Mesendoderm (in vitro differentiated cells): ENCODE measurements at regions not wholly inside any gene's neighbourhood (a gene's known extent, or its start where the extent isn't known, plus 50 kb on each side); places are given as distances from the start of the nearest gene placed in this dataset.
A peak's percentile ranks its signal among the peaks of the same experiment; 100 is the strongest.

ENCODE experiments used
- DNase-seq: peaks from one replicate; pipeline ENCODE4 v3.0.0; 2013
- H2AK5ac ChIP-seq: 2 replicates; pipeline ENCODE4 v1.6.1; 2013; ENCODE audit warnings: low read length, inconsistent platforms
- H2BK120ac ChIP-seq: 2 replicates; pipeline ENCODE4 v1.6.1; 2013; ENCODE audit warnings: low read depth, mild to moderate bottlenecking, low read length, moderate library complexity, mixed read lengths
- H2BK15ac ChIP-seq: replicated peaks from 2 replicates; pipeline ENCODE4 v1.6.1; 2013; ENCODE audit warnings: low read depth, mild to moderate bottlenecking, moderate library complexity
- H2BK5ac ChIP-seq: 2 replicates; pipeline ENCODE4 v1.6.1; 2013; ENCODE audit warnings: low read length, inconsistent platforms
- H3K18ac ChIP-seq: 2 replicates; pipeline ENCODE4 v1.6.1; 2013; ENCODE audit warnings: mild to moderate bottlenecking, low read length, mixed read lengths
- H3K23ac ChIP-seq: one replicate; pipeline ENCODE4 v1.6.1; 2013; ENCODE audit warnings: low read length
- H3K27ac ChIP-seq: 2 replicates; pipeline ENCODE4 v1.5.1; 2013; ENCODE audit warnings: low read depth, mild to moderate bottlenecking, inconsistent platforms, low read length, moderate library complexity
- H3K27me3 ChIP-seq: 2 replicates; pipeline ENCODE4 v1.6.1; 2013; ENCODE audit warnings: low read length, control low read depth, mild to moderate bottlenecking, inconsistent platforms; ENCODE audit not compliant: insufficient read depth, poor library complexity
- H3K36me3 ChIP-seq: 2 replicates; pipeline ENCODE4 v1.6.1; 2013; ENCODE audit warnings: low read length, inconsistent platforms; ENCODE audit not compliant: control insufficient read depth, insufficient read depth
- H3K4ac ChIP-seq: one replicate; pipeline ENCODE4 v1.6.1; 2013; ENCODE audit warnings: low read depth, mild to moderate bottlenecking, low read length, moderate library complexity
- H3K4me1 ChIP-seq: 2 replicates; pipeline ENCODE4 v1.6.1; 2013; ENCODE audit warnings: low read depth, low read length, inconsistent platforms; ENCODE audit not compliant: control insufficient read depth
- H3K4me2 ChIP-seq: 2 replicates; pipeline ENCODE4 v1.6.1; 2013; ENCODE audit warnings: low read length
- H3K4me3 ChIP-seq: 2 replicates; pipeline ENCODE4 v1.5.1; 2013; ENCODE audit warnings: mild to moderate bottlenecking, low read length
- H3K56ac ChIP-seq: one replicate; pipeline ENCODE4 v1.6.1; 2013; ENCODE audit warnings: low read length
- H3K79me1 ChIP-seq: 2 replicates; pipeline ENCODE4 v1.6.1; 2013; ENCODE audit warnings: low read length, inconsistent platforms
- H3K79me2 ChIP-seq: 2 replicates; pipeline ENCODE4 v1.6.1; 2013; ENCODE audit warnings: mild to moderate bottlenecking, low read length; ENCODE audit not compliant: control insufficient read depth, insufficient read depth
- H3K9ac ChIP-seq: 2 replicates; pipeline ENCODE4 v1.6.1; 2013; ENCODE audit warnings: low read length, inconsistent platforms
- H4K5ac ChIP-seq: one replicate; pipeline ENCODE4 v1.6.1; 2013; ENCODE audit warnings: low read length
- H4K8ac ChIP-seq: one replicate; pipeline ENCODE4 v1.6.1; 2013; ENCODE audit warnings: low read depth, mild to moderate bottlenecking, control low read depth, low read length, moderate library complexity
- WGBS: extraction: QIAGEN DNeasy Blood & Tissue Kit; methylation state at CpG from one replicate; pipeline ENCODE4 v1.1.7; 2013; ENCODE audit warnings: low lambda C conversion rate, missing lambda C conversion rate; ENCODE audit not compliant: insufficient coverage; ENCODE audit errors: extremely low coverage; 5-methylcytosine and 5-hydroxymethylcytosine counted together

DNA sequence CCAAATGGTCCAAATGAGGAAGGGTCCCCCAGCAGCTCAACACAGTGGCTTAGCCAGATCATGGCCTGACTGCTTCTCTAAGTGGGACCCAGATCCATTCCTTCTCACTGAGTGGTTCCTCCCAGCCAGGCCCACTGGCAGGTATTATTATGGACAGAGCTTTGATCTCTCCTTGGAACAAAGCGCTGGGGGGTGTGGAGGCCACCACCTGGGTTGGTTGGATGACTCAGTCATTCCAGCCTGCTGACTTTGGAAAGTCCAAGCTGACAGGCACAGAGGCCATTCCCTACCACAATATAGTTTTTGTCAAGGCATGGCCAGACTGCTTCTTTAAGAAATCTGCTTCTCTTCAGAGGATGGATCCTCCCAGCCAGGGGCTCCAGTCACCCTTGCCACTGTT, 341.1 kb downstream of the BTG1 start:
- Histone ChIP-seq H3K56ac (no peak overlapping the region), H3K9ac (no peak overlapping the region), H3K79me2 (no peaks in the 10 kb centered on the region), H3K4me2 (no peak overlapping the region), H3K18ac (no peak overlapping the region), H3K27ac (no peak overlapping the region), H3K4me1 (no peaks in the 10 kb centered on the region), H2BK5ac (no peak overlapping the region), H3K4me3 (no peak overlapping the region), H3K23ac (no peak overlapping the region), H3K27me3 (no peaks in the 10 kb centered on the region), H2AK5ac (no peak overlapping the region), H4K5ac (no peak overlapping the region), H2BK15ac (no peak overlapping the region), H2BK120ac (no peak overlapping the region), H4K8ac (no peak overlapping the region), H3K36me3 (no peaks in the 10 kb centered on the region), H3K4ac (no peak overlapping the region), H3K79me1 (no peaks in the 10 kb centered on the region)
- peak; percentile 6 for DNase-seq
- no CpG with 5 or more reads among the region's 1 CpG for WGBS

DNA sequence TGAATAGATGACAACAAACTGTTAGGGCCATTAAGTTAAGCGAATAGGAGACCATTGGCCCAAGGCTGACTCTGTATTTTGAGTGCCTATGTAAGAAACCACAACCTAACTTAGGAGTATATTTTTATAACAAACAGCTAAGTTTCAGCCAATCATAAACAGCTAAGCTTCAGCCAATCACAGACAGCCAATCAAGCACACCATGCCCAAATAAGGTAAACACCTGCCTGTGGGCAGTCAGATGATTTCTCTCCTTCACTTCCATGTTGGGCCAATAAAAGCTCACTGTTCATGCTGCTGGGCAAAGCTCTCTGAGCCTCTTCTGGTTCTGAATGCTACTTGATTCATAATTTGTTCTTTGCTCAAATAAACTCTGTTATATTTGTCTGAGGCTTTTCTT, 344.6 kb downstream of the BTG1 start:
- no peak overlapping the region for H3K4ac ChIP-seq
- no peak for DNase-seq
- no peak overlapping the region for H3K4me2 ChIP-seq
- H3K27ac ChIP-seq, result no peak overlapping the region
- no peak overlapping the region for H4K8ac ChIP-seq
- H3K18ac ChIP-seq, result no peak overlapping the region
- no peaks in the 10 kb centered on the region for H3K36me3 ChIP-seq
- H2AK5ac ChIP-seq, result no peak overlapping the region
- no peaks in the 10 kb centered on the region for H3K27me3 ChIP-seq
- H3K79me2 ChIP-seq, result no peaks in the 10 kb centered on the region
- H4K5ac ChIP-seq, result no peak overlapping the region
- H3K56ac ChIP-seq, result no peak overlapping the region
- no peak overlapping the region for H3K9ac ChIP-seq
- H3K4me1 ChIP-seq, result no peaks in the 10 kb centered on the region
- H3K79me1 ChIP-seq, result no peaks in the 10 kb centered on the region
- H2BK5ac ChIP-seq, result no peak overlapping the region
- no peak overlapping the region for H2BK120ac ChIP-seq
- no CpG with 5 or more reads among the region's 1 CpG for WGBS
- no peak overlapping the region for H2BK15ac ChIP-seq
- H3K4me3 ChIP-seq, result no peak overlapping the region
- H3K23ac ChIP-seq, result no peak overlapping the region

DNA sequence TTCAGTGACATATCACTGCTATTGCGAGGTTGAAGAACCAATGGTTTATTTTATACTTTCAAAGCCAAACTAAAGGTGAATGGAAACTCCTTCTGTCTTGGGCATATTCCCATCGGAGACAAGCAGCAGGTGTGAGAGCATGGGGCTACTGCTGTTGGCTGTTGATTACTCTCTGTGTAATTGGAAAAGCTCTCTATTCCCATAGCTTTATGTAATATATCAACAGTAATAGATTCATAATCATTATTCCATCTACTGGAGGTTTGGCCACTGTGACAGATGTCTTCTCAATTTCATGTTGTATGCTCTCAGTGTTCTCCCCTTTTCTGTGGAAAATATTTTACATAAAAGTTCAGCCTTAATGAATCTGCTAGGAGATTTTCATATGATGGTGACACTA, 352.0 kb downstream of the BTG1 start:
- Histone ChIP-seq H3K27me3 (no peaks in the 10 kb centered on the region), H3K4me1 (no peaks in the 10 kb centered on the region), H3K79me2 (no peaks in the 10 kb centered on the region), H2BK15ac (no peak overlapping the region), H2BK120ac (no peak overlapping the region), H3K4ac (no peak overlapping the region), H3K36me3 (no peaks in the 10 kb centered on the region), H2BK5ac (no peak overlapping the region), H4K8ac (no peak overlapping the region), H4K5ac (no peak overlapping the region), H2AK5ac (no peak overlapping the region), H3K4me3 (no peak overlapping the region), H3K56ac (no peak overlapping the region), H3K27ac (no peak overlapping the region), H3K23ac (no peak overlapping the region), H3K79me1 (no peaks in the 10 kb centered on the region), H3K4me2 (no peak overlapping the region), H3K9ac (no peak overlapping the region), H3K18ac (no peak overlapping the region)
- no peak for DNase-seq
- WGBS, result no CpG with 5 or more reads among the region's 2 CpGs

DNA sequence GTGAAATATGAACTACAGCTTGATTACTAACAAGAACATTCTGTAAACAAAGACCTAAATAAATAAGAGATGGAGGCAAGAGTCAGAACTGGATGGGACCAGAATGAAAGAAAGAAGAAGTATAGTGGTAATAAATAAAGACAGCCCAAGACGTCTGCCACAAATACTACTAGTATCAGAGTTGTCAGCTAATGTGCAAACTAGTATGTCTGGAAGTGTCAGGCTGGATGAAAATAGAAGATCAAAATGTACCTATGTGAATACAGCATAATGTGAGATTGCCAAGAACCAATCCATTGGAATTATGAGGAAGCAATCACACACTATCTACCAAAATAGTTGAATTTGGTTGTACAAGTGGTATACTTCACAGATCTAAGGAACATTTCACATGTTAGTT, 353.0 kb downstream of the BTG1 start:
- Histone ChIP-seq H2BK15ac (no peak overlapping the region), H3K36me3 (no peaks in the 10 kb centered on the region), H3K27ac (no peak overlapping the region), H3K79me1 (no peaks in the 10 kb centered on the region), H4K8ac (no peak overlapping the region), H3K79me2 (no peaks in the 10 kb centered on the region), H4K5ac (no peak overlapping the region), H3K9ac (no peak overlapping the region), H3K4ac (no peak overlapping the region), H3K23ac (no peak overlapping the region), H3K18ac (no peak overlapping the region), H3K56ac (no peak overlapping the region), H3K4me3 (no peak overlapping the region), H2BK120ac (no peak overlapping the region), H2AK5ac (no peak overlapping the region), H3K4me2 (no peak overlapping the region), H3K27me3 (no peaks in the 10 kb centered on the region), H2BK5ac (no peak overlapping the region), H3K4me1 (no peaks in the 10 kb centered on the region)
- DNase-seq, result no peak
- no CpG with 5 or more reads among the region's 1 CpG for WGBS

DNA sequence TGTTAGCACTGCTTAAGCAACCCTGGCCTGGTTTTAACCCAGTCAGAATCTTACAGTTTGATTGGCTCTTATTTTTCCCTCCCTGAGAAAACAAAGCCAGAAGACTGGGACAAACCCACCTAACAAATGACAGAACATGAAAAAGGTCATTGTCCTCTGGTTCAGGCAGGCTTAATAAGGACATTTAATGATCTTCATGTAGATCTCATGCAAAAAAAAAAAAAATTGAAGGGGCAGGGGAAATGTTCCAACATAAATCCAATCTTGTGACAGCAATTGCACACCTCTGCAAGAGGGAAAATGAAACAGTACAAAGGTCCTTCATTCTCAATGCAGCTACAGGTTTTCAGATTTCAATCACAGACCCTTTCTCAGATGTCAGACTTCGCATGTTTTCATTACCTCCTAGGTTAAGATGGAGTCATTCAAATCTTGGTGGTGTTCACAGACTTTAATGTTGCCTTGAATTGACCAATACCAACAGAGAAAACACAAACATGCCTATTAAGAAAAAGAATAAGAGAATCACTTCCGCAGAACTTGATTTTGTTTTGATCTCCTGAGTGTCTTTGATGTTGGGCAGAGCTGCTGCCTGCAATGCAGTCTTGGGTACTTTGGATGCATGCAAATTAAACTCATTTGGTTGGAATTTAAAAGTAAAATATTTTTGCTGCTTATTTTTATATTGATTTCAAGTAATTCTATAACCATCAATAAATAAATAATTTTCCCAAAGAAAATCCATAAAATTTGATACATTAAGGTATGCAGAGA, 359.0 kb downstream of the BTG1 start:
- Histone ChIP-seq H2BK15ac (no peak overlapping the region), H3K4me3 (no peak overlapping the region), H2BK5ac (no peak overlapping the region), H3K27me3 (no peaks in the 10 kb centered on the region), H3K36me3 (no peaks in the 10 kb centered on the region), H4K8ac (no peak overlapping the region), H3K9ac (no peak overlapping the region), H3K4me1 (no peaks in the 10 kb centered on the region), H3K23ac (no peak overlapping the region), H3K4ac (no peak overlapping the region), H3K79me1 (no peaks in the 10 kb centered on the region), H2BK120ac (no peak overlapping the region), H3K27ac (no peak overlapping the region), H3K18ac (no peak overlapping the region), H4K5ac (no peak overlapping the region), H3K56ac (no peak overlapping the region), H3K79me2 (no peaks in the 10 kb centered on the region), H3K4me2 (no peak overlapping the region), H2AK5ac (no peak overlapping the region)
- no peak for DNase-seq
- WGBS, result no CpG with 5 or more reads among the region's 2 CpGs
